ENCODE measurements at regions not wholly inside any gene's neighbourhood (a gene's known extent, or its start where the extent isn't known, plus 50 kb on each side); places are given as distances from the start of the nearest gene placed in this dataset.

DNA sequence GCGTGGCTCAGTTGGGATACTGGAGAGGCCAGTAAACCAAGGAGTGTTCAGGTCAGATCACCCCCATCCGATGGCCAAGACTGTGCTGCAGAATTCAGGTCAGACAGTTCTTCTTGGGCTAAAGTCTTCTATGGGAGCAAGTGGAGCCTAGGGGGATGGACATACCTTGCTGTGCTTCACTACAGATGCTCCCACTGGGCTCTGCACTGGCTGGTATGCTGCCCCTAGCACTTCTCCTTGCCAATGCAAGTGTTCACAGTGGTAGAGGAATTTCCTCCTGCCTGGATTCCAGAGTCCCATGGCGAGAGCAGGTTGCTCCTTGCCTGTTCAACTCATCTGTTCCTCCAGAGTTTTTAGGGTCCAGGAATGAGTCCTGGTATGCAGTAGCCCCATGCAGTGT, 134.2 kb upstream of the EDIL3 start:
- H2BK12ac ChIP-seq (ENCODE audit: insufficient read length, low read depth, low read length): no peak overlapping the region
- no peaks in the 10 kb centered on the region for H3K27me3 ChIP-seq (ENCODE audit: insufficient read depth, low read length)
- H2BK15ac ChIP-seq (ENCODE audit: low read depth, low read length): no peak overlapping the region
- no peak overlapping the region for H3K18ac ChIP-seq (ENCODE audit: insufficient read length, low read depth, low read length)
- Mint-ChIP-seq H3K27me3 (ENCODE audit: low read depth) (no peaks in the 10 kb centered on the region), H3K4me1 (no peaks in the 10 kb centered on the region), H3K4me3 (no peak overlapping the region), H3K36me3 (ENCODE audit: insufficient read depth in 1 of 3, low read depth in 3 of 3) (peaks cover 1 to 4% (median 2%) of the 10 kb centered on the region in 3 experiments; a peak in 3 of 7 replicates), H3K27ac (peak overlapping the region in 1 of 3 experiments; percentile 19; a peak in 2 of 7 replicates), H3K9me3 (no peaks in the 10 kb centered on the region; a peak in 2 of 5 replicates)
- H3T11ph ChIP-seq (ENCODE audit: low read length): no peak overlapping the region
- H2BK20ac ChIP-seq (ENCODE audit: low read depth, low read length, poor library complexity, severe bottlenecking): no peak overlapping the region
- H4K8ac ChIP-seq (replicated peaks; ENCODE audit: insufficient read length, low read depth, low read length): no peak overlapping the region
- TF ChIP-seq, protein P1, sequence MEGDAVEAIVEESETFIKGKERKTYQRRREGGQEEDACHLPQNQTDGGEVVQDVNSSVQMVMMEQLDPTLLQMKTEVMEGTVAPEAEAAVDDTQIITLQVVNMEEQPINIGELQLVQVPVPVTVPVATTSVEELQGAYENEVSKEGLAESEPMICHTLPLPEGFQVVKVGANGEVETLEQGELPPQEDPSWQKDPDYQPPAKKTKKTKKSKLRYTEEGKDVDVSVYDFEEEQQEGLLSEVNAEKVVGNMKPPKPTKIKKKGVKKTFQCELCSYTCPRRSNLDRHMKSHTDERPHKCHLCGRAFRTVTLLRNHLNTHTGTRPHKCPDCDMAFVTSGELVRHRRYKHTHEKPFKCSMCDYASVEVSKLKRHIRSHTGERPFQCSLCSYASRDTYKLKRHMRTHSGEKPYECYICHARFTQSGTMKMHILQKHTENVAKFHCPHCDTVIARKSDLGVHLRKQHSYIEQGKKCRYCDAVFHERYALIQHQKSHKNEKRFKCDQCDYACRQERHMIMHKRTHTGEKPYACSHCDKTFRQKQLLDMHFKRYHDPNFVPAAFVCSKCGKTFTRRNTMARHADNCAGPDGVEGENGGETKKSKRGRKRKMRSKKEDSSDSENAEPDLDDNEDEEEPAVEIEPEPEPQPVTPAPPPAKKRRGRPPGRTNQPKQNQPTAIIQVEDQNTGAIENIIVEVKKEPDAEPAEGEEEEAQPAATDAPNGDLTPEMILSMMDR (conservative IDR thresholded peaks at IDR 0.05): no peak
- no peak overlapping the region for H4K91ac ChIP-seq (ENCODE audit: insufficient read length, low read depth, low read length)
- no peaks in the 10 kb centered on the region for H3K79me1 ChIP-seq (ENCODE audit: insufficient read depth, low read depth, low read length, poor library complexity, severe bottlenecking)
- DNase-seq: no peak
- H3K4ac ChIP-seq (ENCODE audit: low read depth, low read length): no peak overlapping the region
- H2AFZ ChIP-seq (ENCODE audit: low read length): no peak overlapping the region
- H3K14ac ChIP-seq (ENCODE audit: insufficient read depth, low read length): no peak overlapping the region
- no peak overlapping the region for H3K9ac ChIP-seq (ENCODE audit: extremely low read depth, insufficient read length, low read length)
- H3K4me1 ChIP-seq (ENCODE audit: insufficient read depth, low read length): no peaks in the 10 kb centered on the region
- H3K56ac ChIP-seq (ENCODE audit: insufficient read length, low read depth, low read length): no peak overlapping the region
- H3K4me2 ChIP-seq (ENCODE audit: insufficient read depth, insufficient read length, low read length): no peak overlapping the region
- no peak overlapping the region for H2AK5ac ChIP-seq (ENCODE audit: insufficient read length, low read length)
- WGBS (ENCODE audit: extremely low coverage, insufficient read length, low lambda C conversion rate): no CpG with 5 or more reads among the region's 3 CpGs
- no peaks in the 10 kb centered on the region for H3K9me3 ChIP-seq (ENCODE audit: control insufficient read depth, low read depth, low read length)
- no peaks in the 10 kb centered on the region for H4K20me1 ChIP-seq (ENCODE audit: control insufficient read depth, insufficient read depth, insufficient read length)
- H2BK5ac ChIP-seq (ENCODE audit: insufficient read length, low read length): no peak overlapping the region
- no peak overlapping the region for H2BK120ac ChIP-seq (ENCODE audit: low read depth, low read length, poor library complexity, severe bottlenecking)
- H3K23me2 ChIP-seq (ENCODE audit: insufficient read length, low read depth, low read length, poor library complexity, severe bottlenecking): no peaks in the 10 kb centered on the region
- H3K23ac ChIP-seq (ENCODE audit: insufficient read length, low read depth, low read length): no peak overlapping the region
- no peaks in the 10 kb centered on the region for H3K79me2 ChIP-seq (ENCODE audit: insufficient read depth, low read length)
- H4K5ac ChIP-seq (ENCODE audit: insufficient read length, low read depth, low read length): no peak overlapping the region
- H3K27ac ChIP-seq (ENCODE audit: insufficient read length, low read depth, low read length): no peak overlapping the region
